Sigmoid colon (tissue), 4 donors: ENCODE measurements at regions not wholly inside any gene's neighbourhood (a gene's known extent, or its start where the extent isn't known, plus 50 kb on each side); places are given as distances from the start of the nearest gene placed in this dataset.

Experiments used
- EP300 ChIP-seq, 4 donors: sonication (generic); formaldehyde crosslinking; IDR thresholded peaks; one replicate each; pipeline ENCODE4 v1.6.1; 2017; ENCODE audit warnings: antibody characterized with exemption in 4 of 4
- POLR2AphosphoS5 ChIP-seq, 4 donors: sonication (generic); formaldehyde crosslinking; IDR thresholded peaks; one replicate each; pipeline ENCODE4 v1.6.1; 2017; ENCODE audit warnings: antibody characterized with exemption in 4 of 4
- TF ChIP-seq, protein P1 (sequence below), 4 experiments: fragments of 450-650 bp in 3 of 4; fragments of 200-600 bp in 1 of 4; IDR thresholded peaks; one replicate each; pipeline ENCODE4 v1.5.1; 2016 to 2019; ENCODE audit warnings: antibody characterized with exemption in 4 of 4, mild to moderate bottlenecking in 3 of 4, moderate library complexity in 2 of 4

DNA sequence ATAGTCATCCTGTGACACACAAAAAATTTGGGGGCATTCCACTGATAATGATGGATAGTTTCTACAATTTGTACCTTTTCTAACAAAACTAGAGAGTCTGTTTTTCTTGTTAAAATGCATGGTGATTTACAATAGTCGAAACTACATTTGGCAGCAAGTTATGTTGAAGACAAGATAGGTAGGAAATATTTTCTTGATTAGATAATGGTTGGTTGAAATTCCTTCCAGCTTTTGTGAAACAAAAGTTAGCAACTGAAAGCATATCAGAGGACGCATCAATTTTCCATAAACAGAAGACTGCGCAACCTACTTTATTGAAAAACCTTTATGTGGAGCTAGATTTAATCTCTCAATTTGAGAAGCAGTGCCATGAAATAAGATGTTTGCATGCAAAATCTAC lies 155.8 kb upstream of the GLI3 start:
- no peak for TF ChIP-seq POLR2AphosphoS5 (IDR thresholded peaks at IDR 0.05)
- TF ChIP-seq, protein P1, sequence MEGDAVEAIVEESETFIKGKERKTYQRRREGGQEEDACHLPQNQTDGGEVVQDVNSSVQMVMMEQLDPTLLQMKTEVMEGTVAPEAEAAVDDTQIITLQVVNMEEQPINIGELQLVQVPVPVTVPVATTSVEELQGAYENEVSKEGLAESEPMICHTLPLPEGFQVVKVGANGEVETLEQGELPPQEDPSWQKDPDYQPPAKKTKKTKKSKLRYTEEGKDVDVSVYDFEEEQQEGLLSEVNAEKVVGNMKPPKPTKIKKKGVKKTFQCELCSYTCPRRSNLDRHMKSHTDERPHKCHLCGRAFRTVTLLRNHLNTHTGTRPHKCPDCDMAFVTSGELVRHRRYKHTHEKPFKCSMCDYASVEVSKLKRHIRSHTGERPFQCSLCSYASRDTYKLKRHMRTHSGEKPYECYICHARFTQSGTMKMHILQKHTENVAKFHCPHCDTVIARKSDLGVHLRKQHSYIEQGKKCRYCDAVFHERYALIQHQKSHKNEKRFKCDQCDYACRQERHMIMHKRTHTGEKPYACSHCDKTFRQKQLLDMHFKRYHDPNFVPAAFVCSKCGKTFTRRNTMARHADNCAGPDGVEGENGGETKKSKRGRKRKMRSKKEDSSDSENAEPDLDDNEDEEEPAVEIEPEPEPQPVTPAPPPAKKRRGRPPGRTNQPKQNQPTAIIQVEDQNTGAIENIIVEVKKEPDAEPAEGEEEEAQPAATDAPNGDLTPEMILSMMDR (IDR thresholded peaks at IDR 0.05) = no peak
- TF ChIP-seq EP300 (IDR thresholded peaks at IDR 0.05) = no peak
